ENCODE measurements at regions not wholly inside any gene's neighbourhood (a gene's known extent, or its start where the extent isn't known, plus 50 kb on each side); places are given as distances from the start of the nearest gene placed in this dataset.
"Not testable (repeated sequence)": the region's sequence is repeated elsewhere in the genome, so short reads cannot be mapped to it uniquely, and the experiment has no call there.

GRCh38 chr21:7932834-7933233, 2588.5 kb upstream of the TPTE start:
- TF ChIP-seq CTCF (IDR thresholded peaks at IDR 0.05; ENCODE audit: borderline replicate concordance, extremely low read depth, low read length, poor library complexity, severe bottlenecking); EZH2 (IDR thresholded peaks at IDR 0.05; ENCODE audit: borderline replicate concordance, low read depth, low read length, severe bottlenecking): not testable (repeated sequence)
